GM23248 (cell line): ENCODE measurements at regions not wholly inside any gene's neighbourhood (a gene's known extent, or its start where the extent isn't known, plus 50 kb on each side); places are given as distances from the start of the nearest gene placed in this dataset.

Source experiments
- DNase-seq: peaks from one replicate; pipeline ENCODE4 v3.0.0-alpha.2; 2015
- H2AFZ ChIP-seq: fragments of 200-600 bp; sonication (generic); 2 replicates; pipeline ENCODE4 v1.6.1; 2016; ENCODE audit warnings: antibody characterized with exemption
- H3F3A ChIP-seq: fragments of 200-600 bp; sonication (generic); 2 replicates; pipeline ENCODE4 v1.6.1; 2016; ENCODE audit warnings: mild to moderate bottlenecking, antibody characterized with exemption, mixed run types; ENCODE audit not compliant: insufficient read depth
- H3K27ac ChIP-seq: fragments of 200-600 bp; sonication (generic); 2 replicates; pipeline ENCODE4 v1.5.1; 2016; ENCODE audit warnings: mild to moderate bottlenecking
- H3K27me3 ChIP-seq: fragments of 200-600 bp; sonication (generic); replicated peaks from 2 replicates; pipeline ENCODE4 v1.6.1; 2016; ENCODE audit warnings: mild to moderate bottlenecking; ENCODE audit not compliant: insufficient read depth
- H3K36me3 ChIP-seq: fragments of 200-600 bp; sonication (generic); 2 replicates; pipeline ENCODE4 v1.6.1; 2016; ENCODE audit warnings: low read depth, mild to moderate bottlenecking
- H3K4me1 ChIP-seq: fragments of 200-600 bp; sonication (generic); 2 replicates; pipeline ENCODE4 v1.6.1; 2016; ENCODE audit warnings: mild to moderate bottlenecking; ENCODE audit not compliant: insufficient read depth
- H3K4me2 ChIP-seq: fragments of 200-600 bp; sonication (generic); one replicate; pipeline ENCODE4 v1.6.1; 2016; ENCODE audit warnings: mild to moderate bottlenecking; ENCODE audit not compliant: unreplicated experiment
- H3K4me3 ChIP-seq: fragments of 200-600 bp; sonication (generic); 2 replicates; pipeline ENCODE4 v1.5.1; 2016; ENCODE audit warnings: mild to moderate bottlenecking
- H3K79me2 ChIP-seq: fragments of 200-600 bp; sonication (generic); 2 replicates; pipeline ENCODE4 v1.6.1; 2016; ENCODE audit warnings: mild to moderate bottlenecking; ENCODE audit not compliant: insufficient read depth
- H3K9ac ChIP-seq: fragments of 200-600 bp; sonication (generic); 2 replicates; pipeline ENCODE4 v1.6.1; 2016; ENCODE audit warnings: mild to moderate bottlenecking
- H3K9me2 ChIP-seq: fragments of 200-600 bp; sonication (generic); 2 replicates; pipeline ENCODE4 v1.6.1; 2016; ENCODE audit warnings: mixed run types, mild to moderate bottlenecking, moderate library complexity; ENCODE audit not compliant: insufficient read depth
- H3K9me3 ChIP-seq: fragments of 200-600 bp; sonication (generic); one replicate; pipeline ENCODE4 v1.6.1; 2017; ENCODE audit warnings: low read depth
- H4K20me1 ChIP-seq: fragments of 200-600 bp; sonication (generic); 2 replicates; pipeline ENCODE4 v1.6.0; 2016; ENCODE audit not compliant: insufficient read depth
- EZH2 ChIP-seq: fragments of 200-600 bp; sonication (generic); IDR thresholded peaks from 2 replicates; pipeline ENCODE4 v1.6.1; 2018; ENCODE audit warnings: antibody characterized with exemption, mild to moderate bottlenecking; ENCODE audit not compliant: insufficient read depth, poor library complexity, severe bottlenecking
- EZH2phosphoT487 ChIP-seq: fragments of 200-600 bp; sonication (generic); IDR thresholded peaks from 2 replicates; pipeline ENCODE4 v1.6.1; 2018; ENCODE audit warnings: antibody characterized with exemption, moderate library complexity, mild to moderate bottlenecking, low read depth; ENCODE audit not compliant: insufficient read depth
- WGBS, 2 experiments: methylation state at CpG; one replicate each; pipeline ENCODE4 v1.1.6; 2015 to 2017; ENCODE audit warnings: low lambda C conversion rate in 2 of 2, low coverage in 1 of 2; ENCODE audit errors: missing lambda C conversion rate in 2 of 2; 5-methylcytosine and 5-hydroxymethylcytosine counted together
- in situ Hi-C: fragments of 300-500 bp; cut with MboI; formaldehyde crosslinking; loops from 2 replicates; pipeline ENCODE4 v1.15.0; 2020

- Histone ChIP-seq H3K4me3 (no peak overlapping the region), H3K9ac (no peak overlapping the region), H3K9me3 (peaks cover 3% of the 10 kb centered on the region), H3K27ac (no peak overlapping the region), H4K20me1 (no peaks in the 10 kb centered on the region), H3K27me3 (no peaks in the 10 kb centered on the region), H2AFZ (no peak overlapping the region), H3K9me2 (no peaks in the 10 kb centered on the region), H3K4me1 (no peaks in the 10 kb centered on the region), H3K79me2 (no peaks in the 10 kb centered on the region), H3F3A (no peaks in the 10 kb centered on the region), H3K4me2 (no peak overlapping the region), H3K36me3 (no peaks in the 10 kb centered on the region)
- peak; percentile 64 for DNase-seq
- TF ChIP-seq EZH2phosphoT487 (no peak), EZH2 (no peak)
- in situ Hi-C loops = no loop called here
Observed at GRCh38 chr3:67090474-67090873, 92.4 kb downstream of the KBTBD8 start.

DNA sequence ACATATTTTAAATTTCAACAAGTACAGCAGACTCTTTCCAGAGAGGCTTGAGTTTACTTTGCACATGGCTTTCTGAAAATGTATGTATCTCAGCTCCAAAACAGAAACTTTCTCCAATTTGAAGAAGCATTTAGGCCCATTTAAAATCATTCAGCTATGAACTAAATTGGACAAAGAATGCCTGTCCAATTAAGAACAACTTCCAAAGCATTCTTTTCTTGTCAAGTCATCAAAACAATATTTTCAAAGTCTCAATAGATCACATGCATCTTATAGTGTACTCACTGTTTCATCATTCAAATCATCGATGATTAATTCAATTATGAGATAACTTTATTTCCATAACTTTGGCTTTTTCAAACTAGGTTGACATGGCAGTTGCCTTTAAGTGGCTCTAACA lies 95.2 kb downstream of the KBTBD8 start:
- H3K79me2 ChIP-seq = no peaks in the 10 kb centered on the region
- no peaks in the 10 kb centered on the region for H3F3A ChIP-seq
- no peak overlapping the region for H3K9ac ChIP-seq
- H3K27me3 ChIP-seq = no peaks in the 10 kb centered on the region
- WGBS, 2 experiments = 0 to 4% methylated on average over 1 of the region's 1 CpG
- H3K4me2 ChIP-seq = no peak overlapping the region
- no peaks in the 10 kb centered on the region for H3K4me1 ChIP-seq
- H3K9me2 ChIP-seq = no peaks in the 10 kb centered on the region
- H2AFZ ChIP-seq = no peak overlapping the region
- in situ Hi-C loops = no loop called here
- DNase-seq = peak; percentile 2
- H3K4me3 ChIP-seq = no peak overlapping the region
- TF ChIP-seq EZH2phosphoT487 = no peak
- TF ChIP-seq EZH2 = no peak
- H3K36me3 ChIP-seq = no peaks in the 10 kb centered on the region
- H3K27ac ChIP-seq = no peak overlapping the region
- H3K9me3 ChIP-seq = no peaks in the 10 kb centered on the region
- no peaks in the 10 kb centered on the region for H4K20me1 ChIP-seq

DNA sequence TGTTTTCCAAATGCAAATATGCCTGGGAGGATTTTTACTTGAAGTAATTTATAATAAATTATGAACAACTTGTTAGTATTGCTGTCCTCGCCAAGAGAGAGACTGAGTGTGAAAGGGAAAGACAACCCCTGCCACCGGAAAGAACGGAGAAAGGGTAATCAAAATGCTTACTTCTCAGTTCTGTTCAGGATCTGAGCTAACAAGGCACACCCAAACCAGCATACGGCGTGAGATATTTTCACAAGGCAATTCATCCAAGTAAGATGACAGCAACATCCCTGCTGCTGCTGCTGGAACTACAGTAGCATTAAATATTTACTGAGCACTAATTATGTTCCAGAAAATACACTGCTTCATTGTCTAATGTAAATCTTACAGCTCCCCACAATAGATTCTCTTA lies 96.1 kb downstream of the KBTBD8 start:
- H4K20me1 ChIP-seq = no peaks in the 10 kb centered on the region
- H3K9me2 ChIP-seq = no peaks in the 10 kb centered on the region
- no peak overlapping the region for H3K4me2 ChIP-seq
- no peaks in the 10 kb centered on the region for H3F3A ChIP-seq
- TF ChIP-seq EZH2phosphoT487 (no peak), EZH2 (no peak)
- H3K4me1 ChIP-seq = no peaks in the 10 kb centered on the region
- H3K9me3 ChIP-seq = no peaks in the 10 kb centered on the region
- H2AFZ ChIP-seq = no peak overlapping the region
- no peaks in the 10 kb centered on the region for H3K79me2 ChIP-seq
- in situ Hi-C loops = no loop called here
- no peaks in the 10 kb centered on the region for H3K36me3 ChIP-seq
- no peak overlapping the region for H3K9ac ChIP-seq
- H3K27ac ChIP-seq = no peak overlapping the region
- WGBS, 2 experiments = 12 to 21% methylated on average over 5 of the region's 5 CpGs
- no peak for DNase-seq
- H3K27me3 ChIP-seq = no peaks in the 10 kb centered on the region
- no peak overlapping the region for H3K4me3 ChIP-seq

DNA sequence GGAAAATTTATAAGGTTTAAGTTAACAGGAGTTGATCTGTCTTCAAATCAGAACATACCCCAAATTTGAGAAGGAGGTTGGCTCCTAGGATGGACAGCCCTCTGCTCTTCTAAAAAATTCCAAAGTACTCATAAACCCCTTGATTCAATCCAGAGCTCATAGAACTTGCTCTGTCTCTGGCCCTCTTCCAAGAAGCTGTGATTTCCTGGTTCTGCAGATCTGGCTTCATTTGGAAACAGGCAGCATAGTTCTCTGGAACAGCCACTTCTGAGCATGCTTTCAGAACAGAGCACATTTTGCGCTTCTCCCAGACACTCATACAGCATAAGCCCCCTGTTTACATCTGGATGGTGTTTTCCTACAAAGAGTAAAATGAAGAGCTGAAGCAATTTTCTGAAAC lies 96.7 kb downstream of the KBTBD8 start:
- Histone ChIP-seq H3K36me3 (no peaks in the 10 kb centered on the region), H3K27me3 (no peaks in the 10 kb centered on the region), H2AFZ (no peak overlapping the region), H3F3A (no peaks in the 10 kb centered on the region), H3K9me3 (no peaks in the 10 kb centered on the region), H3K4me2 (no peak overlapping the region), H3K9ac (no peak overlapping the region), H3K27ac (no peak overlapping the region), H3K4me3 (no peak overlapping the region), H3K4me1 (no peaks in the 10 kb centered on the region), H3K79me2 (no peaks in the 10 kb centered on the region), H4K20me1 (no peaks in the 10 kb centered on the region), H3K9me2 (no peaks in the 10 kb centered on the region)
- in situ Hi-C loops = no loop called here
- peak; percentile 15 for DNase-seq
- TF ChIP-seq EZH2 (no peak), EZH2phosphoT487 (no peak)
- 19 to 29% methylated on average over 1 of the region's 1 CpG for WGBS, 2 experiments

- H3K4me2 ChIP-seq = no peak overlapping the region
- H3K9me3 ChIP-seq = no peaks in the 10 kb centered on the region
- no peak for TF ChIP-seq EZH2phosphoT487
- H3K4me1 ChIP-seq = no peaks in the 10 kb centered on the region
- no peak overlapping the region for H3K27ac ChIP-seq
- no peaks in the 10 kb centered on the region for H3K27me3 ChIP-seq
- H2AFZ ChIP-seq = no peak overlapping the region
- H3K9me2 ChIP-seq = no peaks in the 10 kb centered on the region
- no peaks in the 10 kb centered on the region for H3F3A ChIP-seq
- no peak overlapping the region for H3K9ac ChIP-seq
- no peaks in the 10 kb centered on the region for H3K36me3 ChIP-seq
- no peak for DNase-seq
- in situ Hi-C loops = loop anchor here (25.0 kb wide), 1 partner anchor 683 kb away; no protein-coding TSS in a partner anchor
- no peak overlapping the region for H3K4me3 ChIP-seq
- no peaks in the 10 kb centered on the region for H3K79me2 ChIP-seq
- H4K20me1 ChIP-seq = no peaks in the 10 kb centered on the region
Observed at GRCh38 chr3:67104388-67104787, 106.3 kb downstream of the KBTBD8 start.
